ENCODE measurements at regions not wholly inside any gene's neighbourhood (a gene's known extent, or its start where the extent isn't known, plus 50 kb on each side); places are given as distances from the start of the nearest gene placed in this dataset.

DNA sequence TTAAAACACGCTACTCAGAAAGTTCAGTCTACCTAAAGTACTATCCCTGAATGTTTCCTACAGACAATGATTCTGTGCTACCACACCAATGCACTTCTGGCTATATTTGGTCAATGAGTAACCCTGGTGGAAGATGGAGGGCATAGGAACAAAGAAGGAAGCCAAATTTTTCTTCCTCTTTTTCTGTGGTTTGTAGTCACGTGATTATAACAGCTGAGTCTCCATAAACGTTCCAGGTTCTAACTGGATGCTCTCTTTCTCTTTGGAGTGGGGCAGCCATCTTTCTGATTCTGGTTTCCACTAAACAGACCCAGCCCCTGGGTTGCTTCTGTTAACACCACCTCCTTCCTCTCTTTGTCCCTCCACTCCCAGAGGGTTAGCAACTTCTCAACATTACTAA is 274.9 kb downstream of the CDH11 start:
- TF ChIP-seq EZH2phosphoT487 (IDR thresholded peaks at IDR 0.05; ENCODE audit: borderline replicate concordance, low read length), result no peak
- TF ChIP-seq, protein P1, sequence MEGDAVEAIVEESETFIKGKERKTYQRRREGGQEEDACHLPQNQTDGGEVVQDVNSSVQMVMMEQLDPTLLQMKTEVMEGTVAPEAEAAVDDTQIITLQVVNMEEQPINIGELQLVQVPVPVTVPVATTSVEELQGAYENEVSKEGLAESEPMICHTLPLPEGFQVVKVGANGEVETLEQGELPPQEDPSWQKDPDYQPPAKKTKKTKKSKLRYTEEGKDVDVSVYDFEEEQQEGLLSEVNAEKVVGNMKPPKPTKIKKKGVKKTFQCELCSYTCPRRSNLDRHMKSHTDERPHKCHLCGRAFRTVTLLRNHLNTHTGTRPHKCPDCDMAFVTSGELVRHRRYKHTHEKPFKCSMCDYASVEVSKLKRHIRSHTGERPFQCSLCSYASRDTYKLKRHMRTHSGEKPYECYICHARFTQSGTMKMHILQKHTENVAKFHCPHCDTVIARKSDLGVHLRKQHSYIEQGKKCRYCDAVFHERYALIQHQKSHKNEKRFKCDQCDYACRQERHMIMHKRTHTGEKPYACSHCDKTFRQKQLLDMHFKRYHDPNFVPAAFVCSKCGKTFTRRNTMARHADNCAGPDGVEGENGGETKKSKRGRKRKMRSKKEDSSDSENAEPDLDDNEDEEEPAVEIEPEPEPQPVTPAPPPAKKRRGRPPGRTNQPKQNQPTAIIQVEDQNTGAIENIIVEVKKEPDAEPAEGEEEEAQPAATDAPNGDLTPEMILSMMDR (IDR thresholded peaks at IDR 0.05; ENCODE audit: low read depth, low read length, poor library complexity, severe bottlenecking), result no peak

All from DOHH2 (cell line).